PC-3 (cell line): ENCODE measurements at regions not wholly inside any gene's neighbourhood (a gene's known extent, or its start where the extent isn't known, plus 50 kb on each side); places are given as distances from the start of the nearest gene placed in this dataset.

Experiments used
- CTCF ChIP-seq: fragments of 300-600 bp; sonication (generic); conservative IDR thresholded peaks from 2 replicates; pipeline ENCODE4 v1.5.1; 2017; ENCODE audit warnings: antibody characterized with exemption, low read depth, mild to moderate bottlenecking, low read length
- EZH2 ChIP-seq: fragments of 300-600 bp; sonication (generic); IDR thresholded peaks from one replicate; pipeline ENCODE4 v1.6.1; 2017; ENCODE audit warnings: antibody characterized with exemption, mild to moderate bottlenecking, low read length; ENCODE audit not compliant: unreplicated experiment

DNA sequence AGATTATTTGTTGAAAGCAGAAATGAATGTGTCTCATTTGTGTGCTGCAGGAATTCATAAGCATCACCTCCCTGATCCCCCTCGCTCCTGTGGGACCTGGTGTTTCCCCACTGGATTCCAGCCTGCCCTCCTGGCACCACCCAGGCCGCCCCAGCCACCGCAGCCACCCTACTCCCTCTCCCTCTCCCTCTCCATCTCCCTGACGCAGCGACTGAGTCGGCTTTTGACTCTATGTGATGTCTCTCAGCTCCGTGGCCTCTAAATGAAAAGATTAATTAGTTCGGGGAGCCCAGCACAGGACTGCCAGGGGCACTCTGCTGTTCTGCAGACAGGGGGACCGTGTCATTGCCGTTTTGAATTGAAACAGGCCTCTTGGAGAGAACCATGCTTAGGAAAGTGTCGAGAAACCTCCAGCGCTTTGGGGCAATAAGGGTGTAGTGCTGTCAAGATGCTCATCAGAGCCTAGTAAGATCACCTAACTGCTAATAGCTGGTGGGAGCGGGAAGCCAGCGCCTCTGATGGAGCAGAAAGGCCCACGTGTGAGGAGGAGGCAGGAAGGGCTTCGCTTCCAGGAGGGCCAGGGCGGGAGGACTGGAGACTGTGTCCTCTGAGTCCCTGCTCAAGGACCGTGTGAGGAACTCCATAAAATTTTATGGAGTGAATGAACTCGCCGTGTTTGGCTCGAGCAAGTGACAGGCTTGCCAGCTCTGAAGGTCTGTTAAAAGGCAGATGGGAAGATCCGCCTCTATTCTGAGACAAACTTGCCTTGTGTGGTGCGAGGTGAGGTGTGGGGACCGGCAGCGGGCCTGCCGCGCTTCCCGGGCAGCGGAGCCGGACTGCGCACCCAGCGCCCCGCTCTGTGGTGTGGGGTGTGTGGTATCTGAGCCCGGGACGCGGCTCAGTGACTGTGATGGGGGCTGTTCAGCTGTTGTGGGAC, 157.4 kb upstream of the C14orf180 start:
- no peak for TF ChIP-seq CTCF
- TF ChIP-seq EZH2 = no peak
